EL (cell line): ENCODE measurements at regions not wholly inside any gene's neighbourhood (a gene's known extent, or its start where the extent isn't known, plus 50 kb on each side); places are given as distances from the start of the nearest gene placed in this dataset.

ENCODE experiments used
- DNase-seq: peaks from one replicate; pipeline ENCODE4 v3.0.0-alpha.2; 2016

DNA sequence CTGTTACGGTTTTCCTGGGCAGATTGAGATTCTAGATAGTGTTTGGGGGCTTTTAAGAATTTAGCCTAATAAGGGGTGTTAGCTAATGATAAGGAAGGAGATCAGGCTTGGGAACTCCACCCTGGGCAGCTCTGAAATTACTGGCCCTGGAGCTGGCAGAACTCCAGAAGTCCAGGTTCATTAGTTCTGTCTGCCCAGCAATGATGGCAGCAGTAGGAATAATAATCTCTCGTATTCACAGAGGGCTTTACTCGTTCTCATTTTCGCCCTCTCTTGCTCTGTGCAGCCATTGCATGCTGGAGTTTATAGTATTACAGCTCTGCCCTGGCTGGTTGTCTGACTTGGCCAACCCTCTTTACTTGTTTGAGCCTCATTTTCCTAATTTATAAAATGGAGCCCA, 216.0 kb downstream of the HAPSTR1 start:
- no peak for DNase-seq

DNA sequence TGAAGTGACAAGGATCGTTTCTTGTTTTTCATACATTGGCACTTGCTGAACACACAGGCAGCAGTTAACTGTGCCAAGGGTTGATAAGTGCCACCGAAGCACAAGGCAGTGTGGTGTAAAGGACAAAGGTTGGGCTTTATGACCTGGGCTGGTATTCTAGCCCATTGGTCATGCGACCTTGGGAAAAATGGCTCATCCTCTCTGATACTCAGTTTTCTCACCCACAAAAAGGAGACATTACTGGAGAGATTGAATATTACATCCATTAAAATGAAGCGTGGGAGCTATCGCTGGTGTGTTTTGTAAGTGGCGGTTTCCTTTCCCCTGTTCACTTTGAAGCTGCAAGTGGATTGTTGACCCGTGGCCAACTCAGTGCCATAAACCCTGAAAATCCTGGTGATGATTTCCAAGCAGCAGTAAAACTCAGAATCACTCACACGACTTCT, 216.9 kb downstream of the HAPSTR1 start:
- DNase-seq, result no peak

DNA sequence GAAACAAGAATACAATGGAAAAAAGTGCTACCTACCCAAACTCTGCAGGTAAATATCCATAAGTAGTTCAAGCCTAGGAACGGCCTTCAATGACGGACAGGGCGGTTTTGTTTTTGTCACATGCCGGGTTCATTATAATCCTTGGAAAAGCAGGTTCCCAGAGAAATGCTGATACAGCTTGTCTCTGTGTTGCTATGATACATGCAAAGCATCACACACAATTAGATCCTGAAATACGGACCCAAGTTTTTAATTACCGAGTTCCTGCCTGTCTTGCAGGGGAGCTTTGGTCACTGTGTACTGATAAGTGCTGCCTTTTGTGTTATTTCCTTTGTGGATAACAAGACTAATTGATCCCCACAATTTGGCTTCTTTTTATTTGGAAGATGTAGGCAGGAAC, 217.4 kb downstream of the HAPSTR1 start:
- no peak for DNase-seq

DNA sequence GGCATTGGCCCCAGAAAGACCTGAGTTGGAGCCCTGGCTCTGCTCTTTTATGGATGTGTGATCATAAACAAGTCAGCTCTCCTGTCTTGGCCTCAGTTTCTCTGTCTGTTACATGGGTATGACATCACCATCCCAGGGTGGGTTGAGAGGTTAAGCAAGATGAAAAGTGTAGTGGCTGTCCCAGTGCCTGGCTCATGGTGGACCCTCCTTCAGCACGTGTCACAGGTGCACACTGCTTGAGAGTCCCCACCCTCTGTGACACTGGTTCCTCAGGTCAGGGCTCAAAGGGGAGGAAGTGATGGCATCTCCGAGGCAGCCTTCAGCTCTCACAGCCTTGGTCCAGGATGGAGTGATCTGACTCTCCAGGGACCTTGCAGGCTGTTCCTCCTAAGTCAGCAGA, 218.4 kb downstream of the HAPSTR1 start:
- no peak for DNase-seq

DNA sequence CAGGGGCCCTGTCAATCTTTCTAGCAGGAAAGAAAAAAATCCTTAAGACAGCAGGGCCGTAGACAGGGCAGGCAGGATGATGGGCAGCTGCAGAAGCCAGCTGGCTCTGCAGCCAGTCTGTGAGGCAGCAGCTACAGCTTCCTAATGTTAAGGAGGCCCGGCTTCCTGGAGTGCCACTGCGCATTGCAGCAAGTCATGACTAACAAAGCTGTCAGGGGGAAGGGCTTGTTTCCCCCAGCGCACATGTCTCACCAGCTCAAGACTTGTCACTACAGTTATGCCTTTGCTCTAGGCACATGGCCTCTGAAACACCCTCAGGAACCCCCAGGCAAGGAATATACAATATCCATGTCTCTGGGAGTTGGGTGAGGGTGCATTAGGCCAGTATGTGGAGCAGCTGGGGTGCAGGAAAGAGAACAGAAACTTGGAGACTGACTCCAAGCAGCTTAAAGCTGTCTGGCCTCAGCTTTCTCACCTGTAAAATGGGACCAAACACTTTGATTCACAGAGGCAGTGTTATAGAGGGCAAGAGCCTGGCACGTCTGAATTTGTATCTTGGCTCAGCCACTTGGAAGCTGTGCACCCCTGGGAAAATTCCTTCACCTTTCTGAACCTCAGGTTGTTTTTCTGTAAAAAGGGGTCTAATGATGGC, 220.0 kb downstream of the HAPSTR1 start:
- no peak for DNase-seq

DNA sequence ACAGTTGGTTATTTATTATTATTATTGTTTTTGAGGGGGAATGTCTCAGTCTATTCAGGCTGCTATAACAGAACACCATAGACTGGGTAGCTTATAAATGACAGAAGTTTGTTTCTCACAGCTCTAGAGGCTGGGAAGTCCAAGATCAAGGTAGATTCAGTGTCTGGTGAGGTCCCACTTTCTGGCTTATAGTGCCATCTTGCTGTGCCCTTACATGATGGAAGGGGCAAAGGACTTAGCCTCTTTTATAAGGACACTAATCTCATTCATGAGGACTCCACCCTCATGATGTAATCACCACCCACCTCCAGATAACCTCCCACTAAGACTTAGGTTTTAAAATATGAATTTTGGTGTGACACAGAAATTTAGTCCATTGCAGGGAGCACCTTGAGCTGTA, 224.6 kb downstream of the HAPSTR1 start:
- DNase-seq, result no peak

DNA sequence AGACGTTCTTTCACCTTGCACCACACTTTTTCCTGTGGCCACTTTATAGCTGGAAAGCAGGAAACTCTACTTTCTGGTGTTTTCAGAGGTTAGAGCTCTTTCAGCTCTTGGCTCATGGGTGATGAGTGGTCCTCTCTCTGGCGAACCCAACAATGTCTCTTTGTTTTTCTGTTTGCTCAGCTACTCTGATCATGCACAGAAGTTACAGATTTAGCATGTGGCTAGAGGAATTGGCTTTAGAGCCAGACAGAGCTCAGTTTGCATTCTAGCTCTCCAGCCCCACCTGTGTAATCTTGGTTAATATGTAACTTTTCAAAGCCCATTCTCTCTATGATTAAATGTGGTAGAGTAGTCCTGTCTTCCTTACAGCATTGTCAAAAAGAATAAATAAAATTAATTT, 225.2 kb downstream of the HAPSTR1 start:
- DNase-seq, result no peak

DNA sequence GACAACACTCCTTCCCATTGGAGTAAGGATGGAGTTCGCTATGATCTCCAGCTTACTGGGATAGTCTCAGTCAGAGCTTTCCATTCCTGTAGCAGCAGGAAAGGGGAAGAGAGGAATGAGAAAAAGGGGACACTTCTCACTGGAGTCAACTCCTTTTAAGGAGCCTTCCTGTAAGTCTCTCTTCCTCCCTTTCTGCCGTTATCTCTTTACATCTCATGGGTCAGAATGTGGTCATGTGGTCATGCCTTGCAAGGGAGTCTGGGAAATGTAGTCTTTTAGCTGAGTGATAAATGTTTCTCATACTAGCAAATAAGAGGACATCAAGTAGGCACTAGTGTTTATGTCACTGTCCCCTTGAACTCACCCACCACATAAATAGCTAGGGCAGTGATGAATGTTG, 227.3 kb downstream of the HAPSTR1 start:
- DNase-seq, result no peak

DNA sequence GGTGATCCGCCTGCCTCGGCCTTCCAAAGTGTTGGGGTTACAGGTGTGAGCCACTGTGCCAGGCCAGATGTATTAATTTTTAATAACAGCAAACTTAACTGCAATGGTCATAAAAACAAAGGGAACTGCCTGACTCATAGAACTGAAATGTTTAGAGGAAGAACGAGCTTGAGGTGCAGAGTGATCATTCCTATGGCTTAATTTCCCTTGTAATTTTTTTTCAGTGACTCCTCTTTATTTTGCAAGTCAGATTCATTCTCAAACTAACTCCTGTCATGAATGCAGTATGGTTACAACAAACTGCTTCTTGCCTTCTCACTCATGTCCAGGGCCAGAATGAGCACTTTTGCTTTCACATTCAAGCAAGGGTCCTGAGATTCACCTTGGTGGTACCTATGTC, 231.3 kb downstream of the HAPSTR1 start:
- DNase-seq, result no peak

DNA sequence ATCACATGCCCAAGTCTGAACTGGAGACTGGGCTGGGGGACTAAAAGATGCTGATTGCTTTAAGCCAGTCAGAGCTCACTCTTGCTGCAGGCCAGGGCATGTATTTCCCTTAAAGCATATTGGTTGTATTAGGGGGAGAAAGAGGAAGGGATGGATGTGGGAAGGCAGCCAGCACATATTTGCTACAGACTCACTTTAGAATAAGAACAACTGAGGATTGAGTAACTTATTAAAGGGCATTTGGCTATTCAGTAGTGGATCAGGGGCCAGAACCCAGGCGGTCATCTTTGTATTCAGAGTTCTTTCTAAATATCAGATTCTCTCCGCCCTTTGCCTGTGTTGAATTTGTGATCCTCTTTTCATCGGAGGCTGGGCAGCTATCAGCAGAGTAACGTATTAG, 231.7 kb downstream of the HAPSTR1 start:
- no peak for DNase-seq

DNA sequence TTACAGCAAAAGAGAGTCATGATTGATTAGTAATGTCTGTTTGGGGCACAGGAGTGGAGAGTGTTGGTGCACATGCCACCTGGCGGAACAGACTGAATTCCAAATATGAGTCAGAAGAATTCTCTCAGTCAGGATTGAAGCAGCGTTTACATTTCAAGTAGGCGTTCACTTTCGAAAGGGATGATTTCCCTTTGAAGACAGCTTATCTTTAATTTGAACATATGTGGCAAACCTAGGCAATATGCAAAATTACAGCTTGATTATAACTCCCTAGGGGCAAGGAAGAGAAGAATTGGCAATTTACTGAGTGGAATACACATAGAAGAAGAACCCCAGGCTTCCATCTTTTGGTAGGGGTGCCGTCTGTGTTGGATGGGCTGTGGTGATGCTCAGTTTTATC, 235.8 kb downstream of the HAPSTR1 start:
- no peak for DNase-seq

DNA sequence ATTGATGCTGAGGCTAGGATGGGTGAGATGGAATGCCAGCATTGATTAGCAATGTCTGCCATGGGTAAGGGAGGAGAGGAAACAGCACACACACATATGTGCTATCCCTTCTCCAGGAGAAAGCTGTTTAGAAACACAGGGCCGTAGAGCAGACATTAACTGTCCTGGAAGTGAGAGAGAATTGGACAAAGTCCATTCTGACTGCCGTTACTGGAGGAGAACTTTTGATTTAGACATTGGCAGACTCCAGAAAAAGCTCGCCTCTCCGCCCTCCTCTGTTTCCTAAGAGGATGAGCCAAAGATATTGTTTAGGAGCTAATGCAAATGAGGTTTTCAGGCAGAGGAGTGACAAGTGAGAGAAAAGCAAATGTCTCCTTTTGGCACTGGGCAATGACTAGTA, 237.0 kb downstream of the HAPSTR1 start:
- DNase-seq, result no peak

DNA sequence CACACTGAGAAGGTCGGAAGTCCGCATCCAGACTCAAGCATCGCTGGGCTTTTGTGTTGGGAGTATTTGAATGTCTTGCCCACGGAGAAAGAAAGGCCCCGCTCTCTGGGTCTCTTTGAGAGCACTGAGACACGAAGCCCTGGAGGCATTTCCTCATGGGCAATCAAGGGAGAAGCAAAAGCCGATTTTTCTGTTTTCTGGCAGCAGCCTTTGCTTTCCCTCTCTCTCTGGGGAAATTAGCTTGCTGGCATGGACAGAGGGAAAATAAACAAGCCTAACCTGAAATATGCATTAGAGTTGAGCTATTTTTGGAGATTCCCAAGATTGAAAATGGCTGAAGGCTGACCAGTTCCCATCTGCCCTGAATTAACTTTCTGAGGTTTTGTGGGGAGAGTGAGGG, 238.7 kb downstream of the HAPSTR1 start:
- no peak for DNase-seq

DNA sequence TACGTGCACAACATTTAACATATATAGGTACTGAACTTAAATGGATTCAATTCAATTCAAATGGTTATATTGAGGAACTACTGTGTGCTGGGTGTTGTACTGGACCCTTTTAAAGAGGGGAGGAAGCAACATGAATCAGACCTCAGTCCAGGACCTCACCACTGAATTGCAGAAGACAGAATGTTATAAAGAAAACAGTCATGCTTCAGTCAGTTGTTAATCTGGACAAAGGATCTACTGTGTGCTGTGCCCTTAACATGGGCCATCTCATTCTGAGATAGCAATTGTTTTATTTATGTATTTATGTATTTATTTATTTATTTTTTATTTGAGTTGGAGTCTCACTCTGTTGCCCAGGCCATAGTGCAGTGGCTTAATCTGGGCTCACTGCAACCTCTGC, 240.1 kb downstream of the HAPSTR1 start:
- DNase-seq, result no peak

DNA sequence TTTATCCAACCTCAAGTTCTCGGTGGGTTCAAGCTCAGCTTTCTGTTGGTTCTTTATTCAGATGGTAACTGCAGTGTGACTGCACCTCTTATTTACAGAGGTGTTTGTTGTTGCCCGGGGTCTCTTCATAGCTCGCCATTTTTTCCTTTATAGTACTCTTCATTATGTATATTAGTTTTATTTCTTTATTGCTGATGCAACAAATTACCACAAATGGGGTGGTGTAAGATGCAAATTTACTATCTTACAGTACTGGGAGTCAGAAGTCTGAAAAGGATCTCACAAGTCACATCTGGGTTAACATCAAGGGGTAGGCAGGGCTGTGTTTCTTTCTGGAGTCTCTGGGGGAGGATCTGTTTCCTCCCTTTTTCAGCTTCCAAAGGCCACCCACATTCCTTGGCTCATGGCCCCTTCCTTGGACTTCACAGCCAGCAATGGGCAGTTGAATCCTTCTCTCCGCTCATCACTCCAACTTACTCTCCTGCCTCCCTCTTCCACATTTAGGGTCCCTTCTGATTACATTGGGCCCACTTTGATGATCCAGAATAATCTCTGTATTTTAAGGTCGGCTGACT, 241.2 kb downstream of the HAPSTR1 start:
- DNase-seq, result no peak

DNA sequence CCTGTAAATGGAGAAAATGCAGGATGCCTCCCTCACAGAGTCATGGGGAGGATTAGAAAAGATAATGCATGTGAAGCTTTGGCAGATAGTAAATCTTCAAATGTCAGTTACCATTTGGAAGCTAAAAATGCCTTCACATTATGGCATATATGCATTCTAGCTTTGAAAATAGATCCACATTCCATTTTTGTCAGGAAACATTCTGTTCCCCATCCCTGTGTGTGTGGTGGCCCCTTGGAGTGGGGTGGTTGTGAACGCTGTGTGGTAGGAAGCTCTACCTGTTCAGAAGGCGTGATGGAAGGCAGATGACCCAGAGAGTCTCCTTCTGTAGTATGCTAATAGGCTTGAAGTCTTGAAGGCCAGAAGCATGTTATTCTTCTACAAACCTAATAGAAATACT, 242.0 kb downstream of the HAPSTR1 start:
- DNase-seq, result no peak

DNA sequence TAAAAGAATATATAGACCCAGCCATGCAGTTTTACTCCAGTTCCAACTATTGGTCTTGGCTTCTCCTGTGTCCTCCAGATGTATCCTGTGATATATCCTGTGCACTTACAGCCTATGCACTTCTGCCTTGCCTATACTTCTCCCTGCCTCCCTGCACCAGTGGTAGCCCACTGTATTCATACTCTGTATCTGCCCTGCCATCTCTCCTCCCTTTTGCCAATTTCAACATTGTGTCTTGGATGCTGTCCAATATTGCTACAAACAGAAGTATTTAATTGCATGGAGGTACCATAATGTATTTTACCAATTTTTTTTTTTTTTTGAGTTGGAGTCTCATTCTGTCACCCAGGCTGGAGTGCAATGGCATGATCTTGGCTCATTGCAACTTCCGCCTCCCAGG, 242.7 kb downstream of the HAPSTR1 start:
- DNase-seq, result no peak

DNA sequence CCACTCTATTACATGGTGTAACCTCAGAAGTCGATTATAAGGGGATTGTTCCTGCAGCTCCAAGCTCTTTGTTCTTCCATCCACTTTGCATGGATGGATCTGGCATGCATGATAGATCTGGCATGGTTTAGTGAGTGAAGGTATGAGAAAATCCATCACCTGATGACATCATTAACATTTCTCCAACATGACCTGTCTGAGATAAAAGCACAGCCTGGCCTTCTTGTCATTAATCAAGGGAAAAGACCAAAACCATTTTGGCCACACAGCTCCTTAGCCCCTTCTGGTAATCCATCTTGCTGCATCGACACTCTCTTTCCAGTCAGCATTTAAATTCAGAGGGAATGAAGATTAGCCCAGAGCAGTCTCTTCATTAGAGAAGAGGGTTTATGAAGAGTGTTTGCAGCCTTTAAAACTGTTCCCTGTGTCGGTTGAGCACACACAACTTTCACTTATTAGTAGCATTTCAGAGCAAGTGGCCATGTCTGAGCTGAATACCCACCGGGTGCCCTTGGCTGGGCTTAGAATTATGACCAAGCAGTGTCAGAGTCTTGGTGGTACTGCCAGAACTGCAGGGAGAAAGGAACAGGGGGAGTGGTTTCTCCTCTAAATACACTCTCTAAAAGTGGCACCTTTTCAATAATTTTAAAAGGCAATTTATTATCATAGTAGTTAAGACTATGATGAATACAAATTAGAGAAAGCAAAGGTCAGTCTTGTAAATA, 246.0 kb downstream of the HAPSTR1 start:
- no peak for DNase-seq

DNA sequence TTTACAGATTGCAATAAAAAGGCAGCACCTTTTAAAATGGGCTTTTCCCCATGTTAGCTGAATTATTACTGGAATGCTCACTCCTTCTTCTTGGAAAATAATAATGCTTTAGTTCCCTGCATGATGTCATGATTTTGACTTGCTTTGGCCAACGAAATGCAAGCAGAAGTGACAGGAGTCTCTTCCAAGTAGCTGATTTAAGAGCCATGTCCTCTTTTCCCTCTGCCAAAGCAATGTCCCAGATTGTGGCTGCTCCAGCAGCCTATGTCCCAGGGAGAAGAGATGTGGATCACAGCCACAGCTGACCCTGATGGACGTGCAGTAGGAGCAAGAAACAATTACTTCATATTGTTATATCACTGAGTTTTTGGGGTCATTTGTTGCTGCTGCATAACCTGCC, 246.6 kb downstream of the HAPSTR1 start:
- DNase-seq, result no peak

DNA sequence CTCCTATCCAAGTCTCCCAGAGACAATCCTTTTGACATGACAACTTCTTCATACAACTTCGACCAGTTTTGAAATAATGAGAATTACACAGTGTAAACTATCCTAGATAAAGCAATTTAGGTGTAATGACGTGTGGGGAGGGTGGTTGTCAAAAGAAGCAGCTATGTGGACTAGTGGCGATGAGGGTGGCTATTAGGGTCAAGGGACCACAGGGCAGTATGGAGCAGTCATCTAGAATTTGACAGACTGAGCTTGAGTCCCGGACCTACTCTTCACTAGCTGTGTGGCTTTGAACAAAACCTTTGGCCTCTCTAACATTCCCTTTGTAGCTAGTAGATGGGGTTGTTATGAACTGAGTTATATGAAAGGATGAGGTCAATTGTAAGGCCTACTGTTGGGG, 247.1 kb downstream of the HAPSTR1 start:
- no peak for DNase-seq

DNA sequence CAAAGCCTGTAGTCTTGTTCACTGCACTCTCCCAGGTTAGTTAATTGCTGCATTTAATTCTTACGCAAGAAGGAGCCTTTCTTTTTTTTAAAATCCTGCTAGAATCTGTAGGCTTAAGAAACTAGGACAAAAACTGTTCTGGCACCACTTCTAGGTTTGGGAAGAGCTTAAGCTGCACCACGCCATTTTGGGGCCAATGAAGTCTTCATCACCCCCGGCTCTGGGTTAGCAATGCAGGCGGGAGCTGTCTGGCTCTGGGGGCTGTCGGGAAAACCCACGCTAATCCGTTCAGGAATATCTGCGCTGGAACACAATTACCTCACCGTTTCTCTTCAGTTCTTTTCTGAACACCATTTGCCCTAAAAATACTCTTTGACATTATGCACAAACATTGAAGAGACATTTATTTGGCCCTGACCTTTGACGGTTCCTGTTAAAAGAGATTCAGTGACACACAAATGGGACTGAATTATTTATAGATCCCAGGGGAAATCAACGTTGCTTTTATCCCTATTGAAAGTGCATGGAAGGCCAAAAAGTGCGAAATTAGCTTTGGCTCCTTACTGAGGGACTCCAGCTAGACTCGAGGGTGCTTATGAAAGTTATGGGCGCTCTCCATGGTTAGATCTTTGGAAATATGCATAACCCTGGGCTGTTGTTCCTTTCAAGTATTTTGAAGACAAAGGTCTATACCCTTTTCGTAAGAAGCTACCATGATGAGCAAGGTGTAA, 249.2 kb downstream of the HAPSTR1 start:
- DNase-seq, result no peak

DNA sequence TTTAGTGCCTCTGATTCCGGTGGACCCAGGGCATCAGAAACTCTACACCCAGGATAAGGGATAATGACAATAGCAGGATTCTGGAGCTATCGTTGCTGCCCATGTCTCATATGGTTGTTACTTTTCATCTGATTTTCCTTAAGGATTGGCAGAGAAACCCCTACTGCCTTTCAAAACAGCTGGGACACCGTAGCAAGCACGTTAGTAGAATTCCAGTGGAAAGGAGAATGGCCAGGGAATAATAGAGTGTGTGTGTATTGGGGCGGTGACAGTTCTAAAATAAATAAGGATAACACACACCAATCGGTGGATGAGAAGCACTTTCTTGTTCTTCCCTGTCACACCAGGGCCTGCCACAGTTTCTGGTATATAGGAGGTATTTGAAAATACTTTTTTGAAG, 251.8 kb downstream of the HAPSTR1 start:
- DNase-seq, result no peak

DNA sequence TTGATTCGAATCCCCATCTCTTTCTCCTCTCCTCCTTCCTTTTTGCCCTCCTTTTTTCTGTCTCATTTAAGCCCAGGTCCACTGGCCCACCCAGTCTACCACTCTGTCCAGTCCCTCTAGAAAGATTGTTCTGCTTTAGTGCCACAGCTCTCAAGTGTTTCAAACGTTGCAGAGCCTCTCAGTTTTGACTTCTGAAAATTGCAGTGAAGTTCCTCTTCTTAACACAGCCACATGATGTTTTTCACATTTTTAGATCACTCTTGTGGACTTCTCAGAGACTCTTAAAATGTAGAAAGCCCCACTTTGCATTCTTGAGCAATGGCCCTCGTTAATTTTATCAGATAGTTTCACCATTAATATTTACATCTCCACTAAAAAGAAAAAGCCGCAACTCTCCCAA, 253.1 kb downstream of the HAPSTR1 start:
- no peak for DNase-seq

DNA sequence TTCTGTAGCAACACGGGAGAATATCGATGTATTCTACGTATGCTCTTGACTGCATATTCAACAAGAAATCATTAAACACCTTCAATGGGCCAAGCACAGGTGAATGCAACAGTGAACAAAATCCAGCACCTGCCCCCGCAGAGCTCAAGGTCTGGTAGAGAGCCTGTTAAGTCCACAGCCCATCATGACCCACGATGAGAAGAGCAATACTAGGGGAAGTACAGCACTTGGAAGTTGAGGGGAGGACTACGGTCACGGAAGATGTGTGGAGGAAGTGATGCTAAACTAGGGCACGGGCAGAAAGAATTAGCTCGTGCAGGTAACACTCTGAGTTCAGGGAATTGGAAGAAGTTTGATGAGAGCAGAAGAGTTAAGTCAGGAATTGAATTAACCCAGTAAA, 253.6 kb downstream of the HAPSTR1 start:
- DNase-seq, result no peak
